ENCODE measurements at regions not wholly inside any gene's neighbourhood (a gene's known extent, or its start where the extent isn't known, plus 50 kb on each side); places are given as distances from the start of the nearest gene placed in this dataset.

GRCh38 chr14:87686746-87687145, 306.2 kb downstream of the GALC start:
- peaks cover 9% of the 10 kb centered on the region for H3K4me1 Mint-ChIP-seq (ENCODE audit: low read depth, unreplicated experiment)
- H3K27ac Mint-ChIP-seq (ENCODE audit: unreplicated experiment), result no peak overlapping the region
- DNase-seq, result no peak
- peaks cover 7% of the 10 kb centered on the region for H3K36me3 Mint-ChIP-seq (ENCODE audit: unreplicated experiment)
- H3K4me3 Mint-ChIP-seq (ENCODE audit: unreplicated experiment), result no peak overlapping the region
- TF ChIP-seq, protein P1, sequence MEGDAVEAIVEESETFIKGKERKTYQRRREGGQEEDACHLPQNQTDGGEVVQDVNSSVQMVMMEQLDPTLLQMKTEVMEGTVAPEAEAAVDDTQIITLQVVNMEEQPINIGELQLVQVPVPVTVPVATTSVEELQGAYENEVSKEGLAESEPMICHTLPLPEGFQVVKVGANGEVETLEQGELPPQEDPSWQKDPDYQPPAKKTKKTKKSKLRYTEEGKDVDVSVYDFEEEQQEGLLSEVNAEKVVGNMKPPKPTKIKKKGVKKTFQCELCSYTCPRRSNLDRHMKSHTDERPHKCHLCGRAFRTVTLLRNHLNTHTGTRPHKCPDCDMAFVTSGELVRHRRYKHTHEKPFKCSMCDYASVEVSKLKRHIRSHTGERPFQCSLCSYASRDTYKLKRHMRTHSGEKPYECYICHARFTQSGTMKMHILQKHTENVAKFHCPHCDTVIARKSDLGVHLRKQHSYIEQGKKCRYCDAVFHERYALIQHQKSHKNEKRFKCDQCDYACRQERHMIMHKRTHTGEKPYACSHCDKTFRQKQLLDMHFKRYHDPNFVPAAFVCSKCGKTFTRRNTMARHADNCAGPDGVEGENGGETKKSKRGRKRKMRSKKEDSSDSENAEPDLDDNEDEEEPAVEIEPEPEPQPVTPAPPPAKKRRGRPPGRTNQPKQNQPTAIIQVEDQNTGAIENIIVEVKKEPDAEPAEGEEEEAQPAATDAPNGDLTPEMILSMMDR (IDR thresholded peaks at IDR 0.05; ENCODE audit: partially characterized antibody, unreplicated experiment), result no peak
- H3K9me3 Mint-ChIP-seq (ENCODE audit: unreplicated experiment), result peaks cover 3% of the 10 kb centered on the region
- no peaks in the 10 kb centered on the region for H3K27me3 Mint-ChIP-seq (ENCODE audit: unreplicated experiment)

GRCh38 chr14:87679866-87680265, 313.1 kb downstream of the GALC start:
- H3K4me1 Mint-ChIP-seq (ENCODE audit: low read depth, unreplicated experiment), result no peaks in the 10 kb centered on the region

DNA sequence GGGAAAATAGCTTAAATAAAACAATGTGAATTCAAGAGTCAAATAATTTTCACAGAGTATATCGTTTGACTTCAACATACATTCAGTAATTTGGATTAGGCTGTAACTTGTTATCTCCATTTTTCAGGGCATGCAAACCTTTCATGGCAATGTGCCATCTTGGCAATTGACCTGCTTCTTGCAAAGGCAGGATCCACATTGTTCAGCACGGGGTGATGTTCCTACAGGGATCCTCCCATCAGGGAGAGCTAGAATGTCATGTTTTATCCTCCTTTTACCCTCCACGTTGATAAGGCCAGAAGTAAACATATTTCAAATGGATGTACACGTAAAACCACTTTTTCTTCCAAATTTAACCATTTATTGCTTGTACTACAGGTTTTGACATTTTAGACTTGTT, 314.4 kb downstream of the GALC start:
- peaks cover 7% of the 10 kb centered on the region for H3K36me3 Mint-ChIP-seq (ENCODE audit: unreplicated experiment)
- no peaks in the 10 kb centered on the region for H3K27me3 Mint-ChIP-seq (ENCODE audit: unreplicated experiment)
- H3K4me3 Mint-ChIP-seq (ENCODE audit: unreplicated experiment), result no peak overlapping the region
- DNase-seq, result no peak
- TF ChIP-seq, protein P1 (IDR thresholded peaks at IDR 0.05; ENCODE audit: partially characterized antibody, unreplicated experiment), result no peak
- peaks cover 3% of the 10 kb centered on the region for H3K9me3 Mint-ChIP-seq (ENCODE audit: unreplicated experiment)
- H3K27ac Mint-ChIP-seq (ENCODE audit: unreplicated experiment), result no peak overlapping the region
- H3K4me1 Mint-ChIP-seq (ENCODE audit: low read depth, unreplicated experiment), result no peaks in the 10 kb centered on the region

More at GRCh38 chr14:87679866-87680265, 313.1 kb downstream of the GALC start:
- no peak overlapping the region for H3K27ac Mint-ChIP-seq (ENCODE audit: unreplicated experiment)
- H3K36me3 Mint-ChIP-seq (ENCODE audit: unreplicated experiment), result peaks cover 7% of the 10 kb centered on the region
- H3K9me3 Mint-ChIP-seq (ENCODE audit: unreplicated experiment), result peaks cover 3% of the 10 kb centered on the region
- no peak for DNase-seq
- H3K27me3 Mint-ChIP-seq (ENCODE audit: unreplicated experiment), result no peaks in the 10 kb centered on the region
- no peak overlapping the region for H3K4me3 Mint-ChIP-seq (ENCODE audit: unreplicated experiment)
- TF ChIP-seq, protein P1 (IDR thresholded peaks at IDR 0.05; ENCODE audit: partially characterized antibody, unreplicated experiment), result no peak

DNA sequence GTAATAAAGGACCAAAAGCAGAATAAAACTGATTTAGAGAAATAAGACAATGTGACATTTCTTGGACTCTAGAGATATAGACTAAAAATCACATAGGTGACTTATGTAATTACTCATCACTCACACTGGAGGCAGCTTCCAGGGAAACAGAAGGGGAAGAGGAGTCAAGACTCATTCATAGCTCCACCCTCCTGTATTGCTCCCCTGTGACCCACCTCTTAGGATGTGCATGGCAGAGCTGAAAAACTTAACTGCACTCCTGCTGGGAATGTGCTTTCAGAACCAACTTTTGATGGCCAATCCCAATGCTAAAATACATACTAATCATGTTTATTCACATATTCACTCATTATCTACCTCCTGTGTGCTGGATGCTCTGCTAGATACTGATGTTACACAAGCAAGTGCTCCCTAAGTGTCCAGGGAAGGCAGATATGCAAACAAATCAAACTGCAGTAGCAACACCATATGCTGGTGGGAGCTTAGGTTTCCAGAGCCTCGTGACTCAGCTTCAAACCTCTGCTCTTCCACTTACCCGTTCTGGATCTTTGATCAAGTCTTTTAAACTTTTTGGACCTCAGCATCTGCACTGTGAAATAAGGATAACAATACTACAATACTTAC, 316.1 kb downstream of the GALC start:
- no peak overlapping the region for H3K27ac Mint-ChIP-seq (ENCODE audit: unreplicated experiment)
- H3K4me1 Mint-ChIP-seq (ENCODE audit: low read depth, unreplicated experiment), result no peaks in the 10 kb centered on the region
- H3K4me3 Mint-ChIP-seq (ENCODE audit: unreplicated experiment), result no peak overlapping the region
- TF ChIP-seq, protein P1 (IDR thresholded peaks at IDR 0.05; ENCODE audit: partially characterized antibody, unreplicated experiment), result no peak
- no peaks in the 10 kb centered on the region for H3K36me3 Mint-ChIP-seq (ENCODE audit: unreplicated experiment)
- no peak for DNase-seq
- no peaks in the 10 kb centered on the region for H3K9me3 Mint-ChIP-seq (ENCODE audit: unreplicated experiment)
- H3K27me3 Mint-ChIP-seq (ENCODE audit: unreplicated experiment), result no peaks in the 10 kb centered on the region

- Mint-ChIP-seq H3K27ac (ENCODE audit: unreplicated experiment) (no peak overlapping the region), H3K4me3 (ENCODE audit: unreplicated experiment) (no peak overlapping the region), H3K4me1 (ENCODE audit: low read depth, unreplicated experiment) (peaks cover 12% of the 10 kb centered on the region), H3K36me3 (ENCODE audit: unreplicated experiment) (no peaks in the 10 kb centered on the region), H3K9me3 (ENCODE audit: unreplicated experiment) (no peaks in the 10 kb centered on the region), H3K27me3 (ENCODE audit: unreplicated experiment) (peaks cover 4% of the 10 kb centered on the region)
- TF ChIP-seq, protein P1 (IDR thresholded peaks at IDR 0.05; ENCODE audit: partially characterized antibody, unreplicated experiment), result no peak
- DNase-seq, result no peak
Observed at GRCh38 chr14:87667659-87668058, 325.3 kb downstream of the GALC start.

All from glutamatergic neuron (in vitro differentiated cells).